ENCODE measurements at regions not wholly inside any gene's neighbourhood (a gene's known extent, or its start where the extent isn't known, plus 50 kb on each side); places are given as distances from the start of the nearest gene placed in this dataset.

GRCh38 chr14:101114726-101115515 is 211.4 kb upstream of the RTL1 start:
- peaks cover 2% of the 10 kb centered on the region for H3K4me1 Mint-ChIP-seq (ENCODE audit: low read depth)
- no peak for DNase-seq
- no peak overlapping the region for H3K27ac Mint-ChIP-seq
- no peak for ATAC-seq
- H3K4me3 Mint-ChIP-seq: no peak overlapping the region
- ChIA-PET POLR2A (no interaction called here), CTCF (no interaction called here)
- H3K27me3 Mint-ChIP-seq: peaks cover 5% of the 10 kb centered on the region
- intact Hi-C loops (cut with micrococcal nuclease): no loop called here
- TF ChIP-seq, protein P1, sequence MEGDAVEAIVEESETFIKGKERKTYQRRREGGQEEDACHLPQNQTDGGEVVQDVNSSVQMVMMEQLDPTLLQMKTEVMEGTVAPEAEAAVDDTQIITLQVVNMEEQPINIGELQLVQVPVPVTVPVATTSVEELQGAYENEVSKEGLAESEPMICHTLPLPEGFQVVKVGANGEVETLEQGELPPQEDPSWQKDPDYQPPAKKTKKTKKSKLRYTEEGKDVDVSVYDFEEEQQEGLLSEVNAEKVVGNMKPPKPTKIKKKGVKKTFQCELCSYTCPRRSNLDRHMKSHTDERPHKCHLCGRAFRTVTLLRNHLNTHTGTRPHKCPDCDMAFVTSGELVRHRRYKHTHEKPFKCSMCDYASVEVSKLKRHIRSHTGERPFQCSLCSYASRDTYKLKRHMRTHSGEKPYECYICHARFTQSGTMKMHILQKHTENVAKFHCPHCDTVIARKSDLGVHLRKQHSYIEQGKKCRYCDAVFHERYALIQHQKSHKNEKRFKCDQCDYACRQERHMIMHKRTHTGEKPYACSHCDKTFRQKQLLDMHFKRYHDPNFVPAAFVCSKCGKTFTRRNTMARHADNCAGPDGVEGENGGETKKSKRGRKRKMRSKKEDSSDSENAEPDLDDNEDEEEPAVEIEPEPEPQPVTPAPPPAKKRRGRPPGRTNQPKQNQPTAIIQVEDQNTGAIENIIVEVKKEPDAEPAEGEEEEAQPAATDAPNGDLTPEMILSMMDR (IDR thresholded peaks at IDR 0.05): no peak
- H3K9me3 Mint-ChIP-seq: no peaks in the 10 kb centered on the region
- H3K36me3 Mint-ChIP-seq (ENCODE audit: low read depth): no peaks in the 10 kb centered on the region

DNA sequence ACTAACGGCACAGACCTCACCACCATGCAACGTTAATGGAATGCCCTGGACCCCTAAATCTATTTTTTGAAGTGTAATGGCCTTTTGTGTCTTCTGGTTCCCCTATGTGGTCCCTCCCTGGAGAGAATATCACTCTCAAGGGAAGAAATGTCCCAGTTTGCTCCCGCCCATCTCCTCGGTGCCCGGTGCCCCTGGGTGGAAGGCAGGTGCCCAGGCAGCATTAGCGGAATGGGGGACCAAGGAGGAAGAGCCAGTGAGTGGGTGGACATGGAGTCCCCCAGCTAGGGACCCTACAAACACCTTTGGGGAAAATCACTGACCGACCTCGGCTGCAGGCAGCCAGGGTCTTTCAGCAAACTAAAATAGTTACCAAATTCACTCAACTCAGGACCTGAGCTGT is 212.1 kb upstream of the RTL1 start:
- peaks cover 9% of the 10 kb centered on the region for H3K4me1 Mint-ChIP-seq (ENCODE audit: low read depth)

DNA sequence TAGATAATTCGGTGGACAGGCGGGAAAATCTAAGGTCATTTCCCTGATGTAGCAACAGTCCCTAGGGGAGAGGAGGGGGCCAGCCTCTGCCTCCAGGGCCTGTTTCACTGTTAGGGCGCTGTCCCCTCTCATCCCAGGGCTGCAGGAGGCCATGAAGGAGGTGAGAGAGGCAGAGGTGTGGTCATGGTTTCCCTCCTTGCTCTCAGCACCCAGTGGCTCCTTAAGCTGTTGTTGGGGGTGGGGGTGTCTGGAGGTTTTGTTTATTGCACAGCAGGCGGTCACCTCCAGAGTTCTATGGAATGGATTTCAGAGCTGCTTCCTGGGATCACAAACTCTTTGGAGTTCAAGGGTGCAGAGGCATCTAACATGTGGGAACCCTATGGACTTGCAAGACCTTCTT is 212.5 kb upstream of the RTL1 start:
- TF ChIP-seq, protein P1 (IDR thresholded peaks at IDR 0.05): no peak
- Mint-ChIP-seq H3K27ac (no peak overlapping the region), H3K9me3 (no peaks in the 10 kb centered on the region), H3K36me3 (ENCODE audit: low read depth) (no peaks in the 10 kb centered on the region), H3K4me1 (ENCODE audit: low read depth) (peaks cover 12% of the 10 kb centered on the region), H3K27me3 (peaks cover 5% of the 10 kb centered on the region), H3K4me3 (no peak overlapping the region)
- intact Hi-C loops (cut with micrococcal nuclease): no loop called here
- ATAC-seq (no peak), DNase-seq (no peak)
- POLR2A ChIA-PET: interaction anchor here (1.0 kb wide), 1 partner anchor 17 kb away, joined by 3 read pairs; no protein-coding TSS in a partner anchor
- CTCF ChIA-PET: no interaction called here

More for the DNA sequence above, 212.1 kb upstream of the RTL1 start:
- Mint-ChIP-seq H3K36me3 (ENCODE audit: low read depth) (no peaks in the 10 kb centered on the region), H3K27me3 (peaks cover 5% of the 10 kb centered on the region), H3K4me3 (no peak overlapping the region), H3K27ac (no peak overlapping the region), H3K9me3 (no peaks in the 10 kb centered on the region)
- POLR2A ChIA-PET: interaction anchor here (1.0 kb wide), 1 partner anchor 17 kb away, joined by 3 read pairs; no protein-coding TSS in a partner anchor
- no peak for DNase-seq
- CTCF ChIA-PET: no interaction called here
- intact Hi-C loops (cut with micrococcal nuclease): no loop called here
- no peak for ATAC-seq
- TF ChIP-seq, protein P1 (IDR thresholded peaks at IDR 0.05): no peak

DNA sequence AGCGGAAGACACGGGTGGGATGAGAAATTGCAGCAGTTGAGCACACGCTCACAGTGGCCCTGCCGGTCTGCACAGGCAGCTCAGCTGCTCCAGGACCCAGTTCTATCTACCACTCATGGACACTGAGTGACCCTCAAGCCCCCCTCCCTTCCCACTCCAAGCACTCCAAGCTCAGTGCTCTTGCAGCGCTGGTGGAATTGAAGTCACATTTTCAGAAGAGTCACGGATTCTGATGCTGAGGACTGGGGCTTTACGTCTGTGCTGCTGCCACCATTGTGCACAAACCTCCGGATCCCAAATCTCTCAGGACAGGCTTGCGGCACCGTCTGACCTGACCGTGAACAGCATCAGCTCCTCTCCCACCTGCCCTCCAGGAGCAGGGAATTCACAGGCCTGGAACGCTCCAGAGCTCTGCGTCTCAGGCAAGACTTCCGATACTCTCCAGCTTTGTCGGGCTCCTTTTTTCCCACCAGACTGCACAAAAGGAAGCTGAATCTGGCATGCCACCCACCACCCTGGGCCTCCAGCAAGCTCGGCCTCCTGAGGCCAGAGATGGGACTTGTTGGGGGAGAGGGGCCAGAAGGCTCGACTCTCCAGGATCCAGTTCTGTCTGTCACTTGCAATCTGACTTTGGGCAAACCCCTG is 213.1 kb upstream of the RTL1 start:
- TF ChIP-seq, protein P1 (IDR thresholded peaks at IDR 0.05): no peak
- Mint-ChIP-seq H3K4me3 (no peak overlapping the region), H3K27ac (no peak overlapping the region), H3K9me3 (no peaks in the 10 kb centered on the region), H3K27me3 (peaks cover 5% of the 10 kb centered on the region), H3K36me3 (ENCODE audit: low read depth) (no peaks in the 10 kb centered on the region), H3K4me1 (ENCODE audit: low read depth) (peaks cover 17% of the 10 kb centered on the region)
- DNase-seq (no peak), ATAC-seq (no peak)
- POLR2A ChIA-PET: interaction anchor here (1.0 kb wide), 1 partner anchor 16 kb away, joined by 3 read pairs; no protein-coding TSS in a partner anchor
- CTCF ChIA-PET: no interaction called here
- intact Hi-C loops (cut with micrococcal nuclease): no loop called here

DNA sequence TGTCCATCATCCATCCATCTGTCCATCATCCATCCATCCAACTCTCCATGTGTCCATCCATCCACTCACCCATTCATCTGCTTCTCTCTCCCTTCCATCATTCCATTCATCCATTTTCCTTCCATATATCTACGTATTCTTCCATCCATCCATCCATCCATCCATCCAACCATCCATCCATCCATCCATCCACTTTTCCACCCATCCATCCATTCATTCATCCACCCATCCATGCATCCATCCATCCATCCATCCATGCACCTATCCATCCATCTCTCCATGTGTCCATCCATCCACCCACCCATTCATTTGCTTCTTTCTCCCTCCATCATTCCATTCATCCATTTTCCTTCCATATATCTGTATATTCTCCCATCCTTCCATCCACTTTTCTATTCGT is 214.0 kb upstream of the RTL1 start:
- POLR2A ChIA-PET: no interaction called here
- DNase-seq: no peak
- no peak overlapping the region for H3K27ac Mint-ChIP-seq
- H3K4me3 Mint-ChIP-seq: no peak overlapping the region
- TF ChIP-seq, protein P1 (IDR thresholded peaks at IDR 0.05): no peak
- no peaks in the 10 kb centered on the region for H3K36me3 Mint-ChIP-seq (ENCODE audit: low read depth)
- intact Hi-C loops (cut with micrococcal nuclease): no loop called here
- H3K4me1 Mint-ChIP-seq (ENCODE audit: low read depth): peaks cover 17% of the 10 kb centered on the region
- peaks cover 5% of the 10 kb centered on the region for H3K27me3 Mint-ChIP-seq
- no peaks in the 10 kb centered on the region for H3K9me3 Mint-ChIP-seq
- ATAC-seq: no peak
- CTCF ChIA-PET: no interaction called here
